ENCODE measurements at regions not wholly inside any gene's neighbourhood (a gene's known extent, or its start where the extent isn't known, plus 50 kb on each side); places are given as distances from the start of the nearest gene placed in this dataset.
"Not testable (repeated sequence)": the region's sequence is repeated elsewhere in the genome, so short reads cannot be mapped to it uniquely, and the experiment has no call there.

- Histone ChIP-seq H3K27me3 (ENCODE audit: insufficient read depth, poor library complexity, severe bottlenecking) (peaks cover 13% of the 10 kb centered on the region), H3K27ac (replicated peaks) (no peak overlapping the region), H3K4me3 (replicated peaks; ENCODE audit: insufficient read depth, low read length) (no peak overlapping the region)
- no peak for TF ChIP-seq REST (IDR thresholded peaks at IDR 0.05; ENCODE audit: insufficient replicate concordance, low read depth)
- no peak for TF ChIP-seq SPI1 (IDR thresholded peaks at IDR 0.05; ENCODE audit: borderline replicate concordance, low read depth)
- no peak for TF ChIP-seq GABPA (IDR thresholded peaks at IDR 0.05; ENCODE audit: low read depth)
- TF ChIP-seq POLR2AphosphoS5 (IDR thresholded peaks at IDR 0.05; ENCODE audit: low read depth) = no peak
- TF ChIP-seq, protein P1, sequence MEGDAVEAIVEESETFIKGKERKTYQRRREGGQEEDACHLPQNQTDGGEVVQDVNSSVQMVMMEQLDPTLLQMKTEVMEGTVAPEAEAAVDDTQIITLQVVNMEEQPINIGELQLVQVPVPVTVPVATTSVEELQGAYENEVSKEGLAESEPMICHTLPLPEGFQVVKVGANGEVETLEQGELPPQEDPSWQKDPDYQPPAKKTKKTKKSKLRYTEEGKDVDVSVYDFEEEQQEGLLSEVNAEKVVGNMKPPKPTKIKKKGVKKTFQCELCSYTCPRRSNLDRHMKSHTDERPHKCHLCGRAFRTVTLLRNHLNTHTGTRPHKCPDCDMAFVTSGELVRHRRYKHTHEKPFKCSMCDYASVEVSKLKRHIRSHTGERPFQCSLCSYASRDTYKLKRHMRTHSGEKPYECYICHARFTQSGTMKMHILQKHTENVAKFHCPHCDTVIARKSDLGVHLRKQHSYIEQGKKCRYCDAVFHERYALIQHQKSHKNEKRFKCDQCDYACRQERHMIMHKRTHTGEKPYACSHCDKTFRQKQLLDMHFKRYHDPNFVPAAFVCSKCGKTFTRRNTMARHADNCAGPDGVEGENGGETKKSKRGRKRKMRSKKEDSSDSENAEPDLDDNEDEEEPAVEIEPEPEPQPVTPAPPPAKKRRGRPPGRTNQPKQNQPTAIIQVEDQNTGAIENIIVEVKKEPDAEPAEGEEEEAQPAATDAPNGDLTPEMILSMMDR (IDR thresholded peaks at IDR 0.05; ENCODE audit: insufficient read depth, low read length) = no peak
- DNase-seq (ENCODE audit: low read depth in 1 of 2, low spot score in 1 of 2) = no peak
Measured at GRCh38 chr18:10100196-10100595, 186.4 kb downstream of the VAPA start.

GRCh38 chr18:10100941-10101701 is 187.3 kb downstream of the VAPA start:
- Histone ChIP-seq H3K27me3 (ENCODE audit: insufficient read depth, poor library complexity, severe bottlenecking) (peaks cover 13% of the 10 kb centered on the region), H3K4me3 (replicated peaks; ENCODE audit: insufficient read depth, low read length) (no peak overlapping the region), H3K27ac (replicated peaks) (no peak overlapping the region)
- TF ChIP-seq GABPA (IDR thresholded peaks at IDR 0.05; ENCODE audit: low read depth) = no peak
- TF ChIP-seq POLR2AphosphoS5 (IDR thresholded peaks at IDR 0.05; ENCODE audit: low read depth) = no peak
- no peak for TF ChIP-seq SPI1 (IDR thresholded peaks at IDR 0.05; ENCODE audit: borderline replicate concordance, low read depth)
- TF ChIP-seq, protein P1 (IDR thresholded peaks at IDR 0.05; ENCODE audit: insufficient read depth, low read length) = no peak
- no peak for TF ChIP-seq REST (IDR thresholded peaks at IDR 0.05; ENCODE audit: insufficient replicate concordance, low read depth)
- DNase-seq (ENCODE audit: low read depth in 1 of 2, low spot score in 1 of 2) = no peak

GRCh38 chr18:10101729-10102128 is 187.9 kb downstream of the VAPA start:
- Histone ChIP-seq H3K4me3 (replicated peaks; ENCODE audit: insufficient read depth, low read length) (no peak overlapping the region), H3K27ac (replicated peaks) (no peak overlapping the region), H3K27me3 (ENCODE audit: insufficient read depth, poor library complexity, severe bottlenecking) (peaks cover 13% of the 10 kb centered on the region)
- no peak for DNase-seq (ENCODE audit: low read depth in 1 of 2, low spot score in 1 of 2)
- TF ChIP-seq REST (IDR thresholded peaks at IDR 0.05; ENCODE audit: insufficient replicate concordance, low read depth) (no peak), POLR2AphosphoS5 (IDR thresholded peaks at IDR 0.05; ENCODE audit: low read depth) (no peak), SPI1 (IDR thresholded peaks at IDR 0.05; ENCODE audit: borderline replicate concordance, low read depth) (no peak), GABPA (IDR thresholded peaks at IDR 0.05; ENCODE audit: low read depth) (no peak)
- TF ChIP-seq, protein P1 (IDR thresholded peaks at IDR 0.05; ENCODE audit: insufficient read depth, low read length) = no peak

DNA sequence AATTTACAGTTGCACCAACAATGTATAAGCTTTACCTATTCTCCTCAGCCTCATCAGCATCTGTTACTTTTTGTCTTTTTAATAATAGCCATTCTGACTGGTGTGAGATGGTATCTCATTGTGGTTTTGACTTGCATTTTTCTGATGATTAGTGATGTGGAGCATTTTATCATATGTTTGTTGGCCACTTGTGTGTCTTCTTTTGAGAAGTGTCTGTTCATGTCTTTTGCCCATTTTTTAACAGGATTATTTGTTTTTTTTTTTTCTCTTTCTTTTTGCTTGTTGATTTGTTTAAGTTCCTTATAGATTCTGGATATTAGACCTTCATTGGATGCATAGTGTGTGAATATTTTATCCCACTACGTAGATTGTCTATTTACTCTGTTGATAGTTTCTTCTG is 191.3 kb downstream of the VAPA start:
- H3K4me3 ChIP-seq (replicated peaks; ENCODE audit: insufficient read depth, low read length); H3K27ac ChIP-seq (replicated peaks); DNase-seq (ENCODE audit: low read depth in 1 of 2, low spot score in 1 of 2): not testable (repeated sequence)
- H3K27me3 ChIP-seq (ENCODE audit: insufficient read depth, poor library complexity, severe bottlenecking) = peaks cover 13% of the 10 kb centered on the region

Measured in HL-60 (cell line).